Ureter (tissue), 1 donor: ENCODE measurements at regions not wholly inside any gene's neighbourhood (a gene's known extent, or its start where the extent isn't known, plus 50 kb on each side); places are given as distances from the start of the nearest gene placed in this dataset.
"Not testable (repeated sequence)": the region's sequence is repeated elsewhere in the genome, so short reads cannot be mapped to it uniquely, and the experiment has no call there.

Experiments used
- DNase-seq: peaks from one replicate; pipeline ENCODE4 v3.0.0-alpha.2; 2020; ENCODE audit warnings: low spot score
- donor health status: DM: yes; HTN: yes; CAD: no.

- DNase-seq = no peak
Observed at GRCh38 chr12:86772696-86773095, 516.5 kb upstream of the MGAT4C start.

GRCh38 chr12:86770871-86771270, 514.7 kb upstream of the MGAT4C start:
- no peak for DNase-seq

- DNase-seq = no peak
Observed at GRCh38 chr12:86748894-86749293, 492.7 kb upstream of the MGAT4C start.

- DNase-seq = no peak
Observed at GRCh38 chr12:86744547-86745212, 488.5 kb upstream of the MGAT4C start.

GRCh38 chr12:86743875-86744536, 487.8 kb upstream of the MGAT4C start:
- no peak for DNase-seq

- DNase-seq = no peak
Observed at GRCh38 chr12:86741531-86741930, 485.3 kb upstream of the MGAT4C start.

- DNase-seq = no peak
Observed at GRCh38 chr12:86735851-86736250, 479.7 kb upstream of the MGAT4C start.

- DNase-seq = no peak
Observed at GRCh38 chr12:86735072-86735471, 478.9 kb upstream of the MGAT4C start.

GRCh38 chr12:86730233-86730632, 474.0 kb upstream of the MGAT4C start:
- DNase-seq = no peak

GRCh38 chr12:86729739-86730138, 473.5 kb upstream of the MGAT4C start:
- no peak for DNase-seq

- DNase-seq = no peak
Observed at GRCh38 chr12:86727160-86727559, 471.0 kb upstream of the MGAT4C start.

- DNase-seq = no peak
Observed at GRCh38 chr12:86724716-86725115, 468.5 kb upstream of the MGAT4C start.

GRCh38 chr12:86723326-86723725, 467.1 kb upstream of the MGAT4C start:
- no peak for DNase-seq

GRCh38 chr12:86721713-86722397, 465.7 kb upstream of the MGAT4C start:
- DNase-seq = no peak

- DNase-seq = no peak
Observed at GRCh38 chr12:86719381-86719780, 463.2 kb upstream of the MGAT4C start.

- no peak for DNase-seq
Observed at GRCh38 chr12:86713121-86713520, 456.9 kb upstream of the MGAT4C start.

GRCh38 chr12:86712425-86712843, 456.2 kb upstream of the MGAT4C start:
- no peak for DNase-seq

- no peak for DNase-seq
Observed at GRCh38 chr12:86711731-86712130, 455.5 kb upstream of the MGAT4C start.

GRCh38 chr12:86710109-86710508, 453.9 kb upstream of the MGAT4C start:
- DNase-seq = no peak

GRCh38 chr12:86709017-86709416, 452.8 kb upstream of the MGAT4C start:
- not testable (repeated sequence) for DNase-seq

GRCh38 chr12:86698641-86698980, 442.4 kb upstream of the MGAT4C start:
- no peak for DNase-seq

- no peak for DNase-seq
Observed at GRCh38 chr12:86697916-86698640, 441.9 kb upstream of the MGAT4C start.
